HG03159 (cell line): ENCODE measurements at regions not wholly inside any gene's neighbourhood (a gene's known extent, or its start where the extent isn't known, plus 50 kb on each side); places are given as distances from the start of the nearest gene placed in this dataset.
"Not testable (repeated sequence)": the region's sequence is repeated elsewhere in the genome, so short reads cannot be mapped to it uniquely, and the experiment has no call there.

Experiments used
- ATAC-seq: cut with Tn5 transposase; IDR thresholded peaks from one replicate; pipeline ENCODE4 v1.9.1; 2021; ENCODE audit warnings: mild to moderate bottlenecking, moderate library complexity; ENCODE audit not compliant: unreplicated experiment

GRCh38 chr5:57983426-57983825 lies 476.5 kb downstream of the PLK2 start:
- no peak for ATAC-seq

GRCh38 chr5:57979671-57980070 lies 480.2 kb downstream of the PLK2 start:
- no peak for ATAC-seq

- no peak for ATAC-seq
These were observed 483.4 kb downstream of the PLK2 start for GRCh38 chr5:57976506-57976905.

- not testable (repeated sequence) for ATAC-seq
These were observed 487.8 kb downstream of the PLK2 start for GRCh38 chr5:57972099-57972498.

- no peak for ATAC-seq
These were observed 478.0 kb upstream of the ACTBL2 start for GRCh38 chr5:57960569-57960968.

- no peak for ATAC-seq
These were observed 474.0 kb upstream of the ACTBL2 start for GRCh38 chr5:57956636-57957035.

- ATAC-seq: no peak
These were observed 472.9 kb upstream of the ACTBL2 start for GRCh38 chr5:57955511-57955910.

GRCh38 chr5:57953792-57954191 lies 471.2 kb upstream of the ACTBL2 start:
- no peak for ATAC-seq

- ATAC-seq: no peak
These were observed 468.1 kb upstream of the ACTBL2 start for GRCh38 chr5:57950616-57951228.

GRCh38 chr5:57948091-57948490 lies 465.5 kb upstream of the ACTBL2 start:
- ATAC-seq: no peak

GRCh38 chr5:57947181-57947580 lies 464.6 kb upstream of the ACTBL2 start:
- ATAC-seq: no peak

- ATAC-seq: no peak
These were observed 458.3 kb upstream of the ACTBL2 start for GRCh38 chr5:57940879-57941278.

- ATAC-seq: no peak
These were observed 457.6 kb upstream of the ACTBL2 start for GRCh38 chr5:57940236-57940635.

GRCh38 chr5:57939771-57940170 lies 457.2 kb upstream of the ACTBL2 start:
- no peak for ATAC-seq

GRCh38 chr5:57939335-57939734 lies 456.7 kb upstream of the ACTBL2 start:
- no peak for ATAC-seq

- no peak for ATAC-seq
These were observed 455.6 kb upstream of the ACTBL2 start for GRCh38 chr5:57938174-57938557.

- no peak for ATAC-seq
These were observed 455.0 kb upstream of the ACTBL2 start for GRCh38 chr5:57937501-57938173.

GRCh38 chr5:57937025-57937424 lies 454.4 kb upstream of the ACTBL2 start:
- ATAC-seq: no peak

GRCh38 chr5:57932761-57933160 lies 450.1 kb upstream of the ACTBL2 start:
- ATAC-seq: no peak

- ATAC-seq: no peak
These were observed 449.2 kb upstream of the ACTBL2 start for GRCh38 chr5:57931807-57932206.

GRCh38 chr5:57931352-57931751 lies 448.7 kb upstream of the ACTBL2 start:
- no peak for ATAC-seq

- ATAC-seq: no peak
These were observed 446.7 kb upstream of the ACTBL2 start for GRCh38 chr5:57929271-57929670.

- ATAC-seq: not testable (repeated sequence)
These were observed 440.5 kb upstream of the ACTBL2 start for GRCh38 chr5:57923094-57923493.
